ENCODE measurements at regions not wholly inside any gene's neighbourhood (a gene's known extent, or its start where the extent isn't known, plus 50 kb on each side); places are given as distances from the start of the nearest gene placed in this dataset.

- Histone ChIP-seq H3K4me1 (no peaks in the 10 kb centered on the region), H3K27ac (no peak overlapping the region), H3K9me3 (no peaks in the 10 kb centered on the region), H3K27me3 (no peaks in the 10 kb centered on the region), H3K4me3 (no peak overlapping the region), H3K36me3 (no peaks in the 10 kb centered on the region)
- WGBS, 2 donors, result 65 to 66% methylated on average over 5 of the region's 5 CpGs
- DNase-seq, result no peak
- no peak for TF ChIP-seq POLR2A (IDR thresholded peaks at IDR 0.05)
- no peak for TF ChIP-seq CTCF (IDR thresholded peaks at IDR 0.05)
- intact Hi-C loops (cut with DNase I), result no loop called here
These were observed 367.2 kb downstream of the FGFR2 start for GRCh38 chr10:121231079-121231478.

GRCh38 chr10:121232494-121232893 lies 365.8 kb downstream of the FGFR2 start:
- DNase-seq, result no peak
- H3K4me1 ChIP-seq, result no peaks in the 10 kb centered on the region
- no peaks in the 10 kb centered on the region for H3K36me3 ChIP-seq
- H3K27me3 ChIP-seq, result no peaks in the 10 kb centered on the region
- TF ChIP-seq CTCF (IDR thresholded peaks at IDR 0.05) (no peak), POLR2A (IDR thresholded peaks at IDR 0.05) (no peak)
- 83 to 86% methylated on average over 6 to 9 of the region's 10 CpGs for WGBS, 2 donors
- no peak overlapping the region for H3K27ac ChIP-seq
- intact Hi-C loops (cut with DNase I), result no loop called here
- H3K9me3 ChIP-seq, result no peaks in the 10 kb centered on the region
- H3K4me3 ChIP-seq, result no peak overlapping the region

- TF ChIP-seq CTCF (IDR thresholded peaks at IDR 0.05) (no peak), POLR2A (IDR thresholded peaks at IDR 0.05) (no peak)
- Histone ChIP-seq H3K4me1 (peaks cover 0 to 24% (median 8%) of the 10 kb centered on the region in 3 donors), H3K27me3 (no peaks in the 10 kb centered on the region), H3K27ac (no peak overlapping the region), H3K9me3 (no peaks in the 10 kb centered on the region), H3K36me3 (no peaks in the 10 kb centered on the region), H3K4me3 (no peak overlapping the region)
- 97 to 98% methylated on average over 2 of the region's 2 CpGs for WGBS, 2 donors
- DNase-seq, result no peak
- intact Hi-C loops (cut with DNase I), result no loop called here
These were observed 362.6 kb downstream of the FGFR2 start for GRCh38 chr10:121235692-121236091.

DNA sequence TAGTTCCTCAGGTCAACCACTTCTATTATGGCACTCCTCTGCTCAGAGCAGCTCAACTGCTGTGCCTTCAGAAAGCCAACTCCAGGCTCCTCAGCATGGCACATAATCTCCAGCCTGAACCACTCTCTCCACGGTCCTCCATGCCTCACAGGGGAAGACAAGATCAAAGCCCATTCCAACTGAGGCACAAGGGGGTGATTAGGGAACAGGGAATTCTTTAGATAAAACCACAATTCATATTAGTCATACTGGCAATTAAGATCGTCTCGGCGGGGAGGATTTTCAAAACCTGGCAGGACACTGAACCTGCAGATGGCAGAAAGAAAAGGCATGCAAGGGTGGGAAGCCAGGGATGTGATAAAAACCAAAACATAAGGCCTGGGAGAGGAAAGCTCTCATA lies 361.6 kb downstream of the FGFR2 start:
- Histone ChIP-seq H3K4me1 (peaks cover 0 to 27% (median 8%) of the 10 kb centered on the region in 3 donors), H3K9me3 (no peaks in the 10 kb centered on the region), H3K27me3 (no peaks in the 10 kb centered on the region), H3K36me3 (no peaks in the 10 kb centered on the region), H3K4me3 (no peak overlapping the region), H3K27ac (no peak overlapping the region)
- TF ChIP-seq POLR2A (IDR thresholded peaks at IDR 0.05), result no peak
- no peak for TF ChIP-seq CTCF (IDR thresholded peaks at IDR 0.05)
- WGBS, 2 donors, result 46 to 51% methylated on average over 3 to 4 of the region's 4 CpGs
- no peak for DNase-seq
- intact Hi-C loops (cut with DNase I), result no loop called here

DNA sequence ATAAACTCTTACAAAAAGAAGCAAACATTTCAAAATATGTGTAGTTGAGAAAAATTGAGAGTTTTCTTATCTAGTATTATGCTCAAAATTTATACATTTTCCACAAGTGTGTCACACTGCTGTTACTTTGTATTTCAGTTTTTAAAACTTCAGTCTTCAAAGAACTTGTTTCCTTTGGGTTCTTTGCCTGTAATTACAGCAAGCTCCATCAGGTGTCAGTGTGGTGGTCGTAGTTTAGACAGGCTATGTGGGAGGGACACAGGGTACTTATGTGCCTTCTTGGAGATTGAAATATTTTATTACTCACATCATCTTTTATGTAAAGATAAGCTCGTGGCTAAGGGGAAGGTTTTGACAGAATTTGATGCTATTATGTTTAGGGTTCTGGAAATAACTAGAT lies 360.5 kb downstream of the FGFR2 start:
- H3K27ac ChIP-seq, result no peak overlapping the region
- no peak overlapping the region for H3K4me3 ChIP-seq
- intact Hi-C loops (cut with DNase I), result no loop called here
- no peak for TF ChIP-seq POLR2A (IDR thresholded peaks at IDR 0.05)
- TF ChIP-seq CTCF (IDR thresholded peaks at IDR 0.05), result peak in 1 of 6 experiments; percentile 34
- DNase-seq, result no peak
- H3K9me3 ChIP-seq, result no peaks in the 10 kb centered on the region
- H3K4me1 ChIP-seq, result peaks cover under 1 to 37% (median 8%) of the 10 kb centered on the region in 3 donors
- H3K27me3 ChIP-seq, result no peaks in the 10 kb centered on the region
- H3K36me3 ChIP-seq, result no peaks in the 10 kb centered on the region
- 59 to 83% methylated on average over 2 of the region's 2 CpGs for WGBS, 2 donors
